PFSK-1 (cell line): ENCODE measurements at regions not wholly inside any gene's neighbourhood (a gene's known extent, or its start where the extent isn't known, plus 50 kb on each side); places are given as distances from the start of the nearest gene placed in this dataset.

ENCODE experiments used
- POLR2AphosphoS5 ChIP-seq: IDR thresholded peaks from 2 replicates; pipeline ENCODE4 v1.6.1; 2012; ENCODE audit warnings: low read depth, mild to moderate bottlenecking, control low read depth, low read length, moderate library complexity
- REST ChIP-seq, 2 experiments: IDR thresholded peaks; 2 replicates each; pipeline versions ENCODE4 v1.6.1 to v1.8.0; 2011 to 2012; ENCODE audit warnings: low read depth in 2 of 2, low read length in 2 of 2, control low read depth in 1 of 2, inconsistent platforms in 1 of 2, mild to moderate bottlenecking in 1 of 2, moderate library complexity in 1 of 2; ENCODE audit not compliant: insufficient read depth in 1 of 2
- TAF1 ChIP-seq: IDR thresholded peaks from 2 replicates; pipeline ENCODE4 v1.6.1; 2012; ENCODE audit warnings: low read length, control low read depth, borderline replicate concordance; ENCODE audit not compliant: insufficient read depth

- TF ChIP-seq POLR2AphosphoS5: no peak
- TF ChIP-seq TAF1: no peak
- TF ChIP-seq REST (IDR thresholded peaks at IDR 0.05; ENCODE audit: insufficient read depth in 1 of 2, low read depth in 2 of 2, low read length in 2 of 2): no peak
Measured at GRCh38 chr12:87233671-87234070, 795.5 kb downstream of the C12orf50 start.
